ENCODE measurements at regions not wholly inside any gene's neighbourhood (a gene's known extent, or its start where the extent isn't known, plus 50 kb on each side); places are given as distances from the start of the nearest gene placed in this dataset.

GRCh38 chr13:59261928-59262488 is 901.7 kb downstream of the DIAPH3 start:
- TF ChIP-seq EZH2 (IDR thresholded peaks at IDR 0.05; ENCODE audit: low read depth) (no peak), CTCF (conservative IDR thresholded peaks at IDR 0.05) (no peak)
